ENCODE measurements at regions not wholly inside any gene's neighbourhood (a gene's known extent, or its start where the extent isn't known, plus 50 kb on each side); places are given as distances from the start of the nearest gene placed in this dataset.

DNA sequence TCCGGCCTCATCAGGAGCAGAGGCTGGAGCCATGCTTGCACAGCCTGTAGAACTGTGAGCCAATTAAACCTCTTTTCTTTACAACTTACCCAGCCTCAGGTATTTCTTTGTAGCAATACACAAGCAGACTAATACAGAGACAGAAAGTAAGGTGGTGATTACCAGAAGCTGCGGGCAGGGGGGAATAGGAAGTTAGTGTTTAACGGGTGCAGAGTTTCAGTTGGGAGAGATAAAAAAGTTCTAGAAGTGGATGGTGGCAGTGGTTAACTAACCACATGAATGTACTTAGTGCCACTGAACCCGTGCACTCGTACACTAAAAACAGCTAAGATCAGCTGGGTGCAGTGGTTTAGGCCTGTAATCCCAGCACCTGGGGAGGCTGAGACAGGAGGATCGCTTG, 80.4 kb upstream of the TARDBP start:
- H3K4me2 ChIP-seq (ENCODE audit: low read length): no peak overlapping the region
- no peaks in the 10 kb centered on the region for H3K36me3 ChIP-seq (ENCODE audit: insufficient read depth, low read length)
- no peak overlapping the region for H3K9ac ChIP-seq (ENCODE audit: low read length)
- no peaks in the 10 kb centered on the region for H3F3A ChIP-seq (ENCODE audit: insufficient read depth, low read length, poor library complexity, severe bottlenecking)
- H3K9me3 ChIP-seq (ENCODE audit: low read length): peaks cover 7% of the 10 kb centered on the region
- H3K27ac ChIP-seq (ENCODE audit: low read length): no peak overlapping the region
- H2AFZ ChIP-seq (ENCODE audit: low read depth, low read length): no peak overlapping the region
- TF ChIP-seq, protein P1, sequence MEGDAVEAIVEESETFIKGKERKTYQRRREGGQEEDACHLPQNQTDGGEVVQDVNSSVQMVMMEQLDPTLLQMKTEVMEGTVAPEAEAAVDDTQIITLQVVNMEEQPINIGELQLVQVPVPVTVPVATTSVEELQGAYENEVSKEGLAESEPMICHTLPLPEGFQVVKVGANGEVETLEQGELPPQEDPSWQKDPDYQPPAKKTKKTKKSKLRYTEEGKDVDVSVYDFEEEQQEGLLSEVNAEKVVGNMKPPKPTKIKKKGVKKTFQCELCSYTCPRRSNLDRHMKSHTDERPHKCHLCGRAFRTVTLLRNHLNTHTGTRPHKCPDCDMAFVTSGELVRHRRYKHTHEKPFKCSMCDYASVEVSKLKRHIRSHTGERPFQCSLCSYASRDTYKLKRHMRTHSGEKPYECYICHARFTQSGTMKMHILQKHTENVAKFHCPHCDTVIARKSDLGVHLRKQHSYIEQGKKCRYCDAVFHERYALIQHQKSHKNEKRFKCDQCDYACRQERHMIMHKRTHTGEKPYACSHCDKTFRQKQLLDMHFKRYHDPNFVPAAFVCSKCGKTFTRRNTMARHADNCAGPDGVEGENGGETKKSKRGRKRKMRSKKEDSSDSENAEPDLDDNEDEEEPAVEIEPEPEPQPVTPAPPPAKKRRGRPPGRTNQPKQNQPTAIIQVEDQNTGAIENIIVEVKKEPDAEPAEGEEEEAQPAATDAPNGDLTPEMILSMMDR (IDR thresholded peaks at IDR 0.05; ENCODE audit: poor library complexity, severe bottlenecking): no peak
- TF ChIP-seq SMC3 (conservative IDR thresholded peaks at IDR 0.05; ENCODE audit: poor library complexity) (no peak), EP300 (conservative IDR thresholded peaks at IDR 0.05; ENCODE audit: poor library complexity, severe bottlenecking) (no peak), POLR2AphosphoS5 (IDR thresholded peaks at IDR 0.05) (no peak), RAD21 (conservative IDR thresholded peaks at IDR 0.05) (no peak), EZH2 (IDR thresholded peaks at IDR 0.05; ENCODE audit: borderline replicate concordance, insufficient read depth, low read length, poor library complexity, severe bottlenecking) (no peak), MXI1 (conservative IDR thresholded peaks at IDR 0.05; ENCODE audit: poor library complexity, severe bottlenecking) (no peak), TAF1 (IDR thresholded peaks at IDR 0.05; ENCODE audit: low read depth) (no peak)
- TF ChIP-seq, protein P2, sequence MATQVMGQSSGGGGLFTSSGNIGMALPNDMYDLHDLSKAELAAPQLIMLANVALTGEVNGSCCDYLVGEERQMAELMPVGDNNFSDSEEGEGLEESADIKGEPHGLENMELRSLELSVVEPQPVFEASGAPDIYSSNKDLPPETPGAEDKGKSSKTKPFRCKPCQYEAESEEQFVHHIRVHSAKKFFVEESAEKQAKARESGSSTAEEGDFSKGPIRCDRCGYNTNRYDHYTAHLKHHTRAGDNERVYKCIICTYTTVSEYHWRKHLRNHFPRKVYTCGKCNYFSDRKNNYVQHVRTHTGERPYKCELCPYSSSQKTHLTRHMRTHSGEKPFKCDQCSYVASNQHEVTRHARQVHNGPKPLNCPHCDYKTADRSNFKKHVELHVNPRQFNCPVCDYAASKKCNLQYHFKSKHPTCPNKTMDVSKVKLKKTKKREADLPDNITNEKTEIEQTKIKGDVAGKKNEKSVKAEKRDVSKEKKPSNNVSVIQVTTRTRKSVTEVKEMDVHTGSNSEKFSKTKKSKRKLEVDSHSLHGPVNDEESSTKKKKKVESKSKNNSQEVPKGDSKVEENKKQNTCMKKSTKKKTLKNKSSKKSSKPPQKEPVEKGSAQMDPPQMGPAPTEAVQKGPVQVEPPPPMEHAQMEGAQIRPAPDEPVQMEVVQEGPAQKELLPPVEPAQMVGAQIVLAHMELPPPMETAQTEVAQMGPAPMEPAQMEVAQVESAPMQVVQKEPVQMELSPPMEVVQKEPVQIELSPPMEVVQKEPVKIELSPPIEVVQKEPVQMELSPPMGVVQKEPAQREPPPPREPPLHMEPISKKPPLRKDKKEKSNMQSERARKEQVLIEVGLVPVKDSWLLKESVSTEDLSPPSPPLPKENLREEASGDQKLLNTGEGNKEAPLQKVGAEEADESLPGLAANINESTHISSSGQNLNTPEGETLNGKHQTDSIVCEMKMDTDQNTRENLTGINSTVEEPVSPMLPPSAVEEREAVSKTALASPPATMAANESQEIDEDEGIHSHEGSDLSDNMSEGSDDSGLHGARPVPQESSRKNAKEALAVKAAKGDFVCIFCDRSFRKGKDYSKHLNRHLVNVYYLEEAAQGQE (IDR thresholded peaks at IDR 0.05; ENCODE audit: borderline replicate concordance): no peak
- no peak overlapping the region for H3K4me3 ChIP-seq (ENCODE audit: low read length)
- no peaks in the 10 kb centered on the region for H3K9me2 ChIP-seq (ENCODE audit: insufficient read depth, low read length)
- no peaks in the 10 kb centered on the region for H3K79me2 ChIP-seq (replicated peaks; ENCODE audit: insufficient read depth, low read length)
- H3K27me3 ChIP-seq (ENCODE audit: insufficient read depth, low read depth, low read length): no peaks in the 10 kb centered on the region
- H4K20me1 ChIP-seq (ENCODE audit: insufficient read depth): no peaks in the 10 kb centered on the region

DNA sequence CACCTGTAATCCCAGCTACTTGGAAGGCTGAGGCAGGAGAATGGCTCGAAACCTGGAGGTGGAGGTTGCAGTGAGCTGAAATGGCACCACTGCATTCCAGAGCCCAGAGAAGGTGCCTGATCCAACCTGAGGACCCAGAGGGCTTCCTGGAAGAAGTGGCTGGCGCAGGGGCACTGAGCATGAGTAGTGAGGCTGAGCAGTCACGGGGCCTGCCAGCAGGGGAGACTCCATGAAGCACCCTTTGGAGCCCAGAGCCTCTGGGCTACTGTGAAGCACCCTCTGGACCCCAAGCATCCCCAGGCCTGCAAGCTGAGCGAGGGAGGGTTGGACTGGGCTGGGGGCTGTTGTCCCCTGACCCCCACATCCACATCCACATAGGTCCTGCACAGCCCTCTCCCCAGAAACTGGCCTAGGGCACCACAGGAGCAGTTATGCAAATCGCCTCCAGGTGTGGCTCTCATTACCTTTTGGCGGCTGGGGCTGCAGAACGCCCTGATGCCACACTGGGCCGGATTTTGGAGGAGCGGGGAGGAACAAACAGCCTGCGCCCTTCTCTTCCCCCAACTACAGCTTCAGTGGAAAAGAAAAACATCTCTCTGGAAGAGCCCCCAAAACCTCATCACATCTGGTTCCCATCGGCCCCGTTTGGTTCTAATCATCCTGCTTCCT, 78.2 kb upstream of the TARDBP start:
- Histone ChIP-seq H3K9me2 (ENCODE audit: insufficient read depth, low read length) (no peaks in the 10 kb centered on the region), H3K9me3 (ENCODE audit: low read length) (no peaks in the 10 kb centered on the region), H3K36me3 (ENCODE audit: insufficient read depth, low read length) (no peaks in the 10 kb centered on the region), H3K4me2 (ENCODE audit: low read length) (no peak overlapping the region), H3K79me2 (replicated peaks; ENCODE audit: insufficient read depth, low read length) (no peaks in the 10 kb centered on the region), H3F3A (ENCODE audit: insufficient read depth, low read length, poor library complexity, severe bottlenecking) (no peaks in the 10 kb centered on the region), H3K4me3 (ENCODE audit: low read length) (no peak overlapping the region), H3K27me3 (ENCODE audit: insufficient read depth, low read depth, low read length) (no peaks in the 10 kb centered on the region), H3K9ac (ENCODE audit: low read length) (no peak overlapping the region), H4K20me1 (ENCODE audit: insufficient read depth) (no peaks in the 10 kb centered on the region), H3K27ac (ENCODE audit: low read length) (no peak overlapping the region), H2AFZ (ENCODE audit: low read depth, low read length) (no peak overlapping the region)
- no peak for TF ChIP-seq EZH2 (IDR thresholded peaks at IDR 0.05; ENCODE audit: borderline replicate concordance, insufficient read depth, low read length, poor library complexity, severe bottlenecking)
- TF ChIP-seq EP300 (conservative IDR thresholded peaks at IDR 0.05; ENCODE audit: poor library complexity, severe bottlenecking): no peak
- no peak for TF ChIP-seq MXI1 (conservative IDR thresholded peaks at IDR 0.05; ENCODE audit: poor library complexity, severe bottlenecking)
- TF ChIP-seq, protein P1 (IDR thresholded peaks at IDR 0.05; ENCODE audit: poor library complexity, severe bottlenecking): no peak
- TF ChIP-seq SMC3 (conservative IDR thresholded peaks at IDR 0.05; ENCODE audit: poor library complexity): no peak
- TF ChIP-seq, protein P2 (IDR thresholded peaks at IDR 0.05; ENCODE audit: borderline replicate concordance): no peak
- no peak for TF ChIP-seq POLR2AphosphoS5 (IDR thresholded peaks at IDR 0.05)
- no peak for TF ChIP-seq TAF1 (IDR thresholded peaks at IDR 0.05; ENCODE audit: low read depth)
- TF ChIP-seq RAD21 (conservative IDR thresholded peaks at IDR 0.05): no peak
